ENCODE measurements at regions not wholly inside any gene's neighbourhood (a gene's known extent, or its start where the extent isn't known, plus 50 kb on each side); places are given as distances from the start of the nearest gene placed in this dataset.

- DNase-seq = no peak
- no peaks in the 10 kb centered on the region for H3K27me3 ChIP-seq
- TF ChIP-seq POLR2A (IDR thresholded peaks at IDR 0.05) (no peak), CTCF (IDR thresholded peaks at IDR 0.05) (no peak)
These were observed 64.5 kb upstream of the MYL10 start for GRCh38 chr7:101693498-101694091.

GRCh38 chr7:101698964-101699363, 69.9 kb upstream of the MYL10 start:
- Histone ChIP-seq H3K4me3 (no peak overlapping the region), H3K27ac (no peak overlapping the region), H3K4me1 (peaks cover 0 to 8% (median 0%) of the 10 kb centered on the region in 4 donors), H3K36me3 (no peaks in the 10 kb centered on the region), H3K27me3 (no peaks in the 10 kb centered on the region), H3K9me3 (no peaks in the 10 kb centered on the region)
- no peak for TF ChIP-seq POLR2A (IDR thresholded peaks at IDR 0.05)
- DNase-seq = no peak

More at GRCh38 chr7:101693498-101694091, 64.5 kb upstream of the MYL10 start:
- no peaks in the 10 kb centered on the region for H3K36me3 ChIP-seq
- H3K4me3 ChIP-seq = no peak overlapping the region
- H3K27ac ChIP-seq = no peak overlapping the region
- no peaks in the 10 kb centered on the region for H3K9me3 ChIP-seq
- H3K4me1 ChIP-seq = peaks cover 0 to 24% (median 1%) of the 10 kb centered on the region in 4 donors

GRCh38 chr7:101699399-101699798, 70.3 kb upstream of the MYL10 start:
- Histone ChIP-seq H3K4me3 (no peak overlapping the region), H3K27me3 (no peaks in the 10 kb centered on the region), H3K4me1 (peaks cover 0 to 8% (median 0%) of the 10 kb centered on the region in 4 donors), H3K36me3 (no peaks in the 10 kb centered on the region), H3K27ac (no peak overlapping the region), H3K9me3 (no peaks in the 10 kb centered on the region)
- no peak for DNase-seq
- TF ChIP-seq POLR2A (IDR thresholded peaks at IDR 0.05) (no peak), CTCF (IDR thresholded peaks at IDR 0.05) (no peak)

- no peaks in the 10 kb centered on the region for H3K9me3 ChIP-seq
- no peak for TF ChIP-seq CTCF (IDR thresholded peaks at IDR 0.05)
- no peak for TF ChIP-seq POLR2A (IDR thresholded peaks at IDR 0.05)
- no peak overlapping the region for H3K4me3 ChIP-seq
- DNase-seq = no peak
- peaks cover 0 to 8% (median 0%) of the 10 kb centered on the region in 4 donors for H3K4me1 ChIP-seq
- H3K36me3 ChIP-seq = no peaks in the 10 kb centered on the region
- H3K27me3 ChIP-seq = no peaks in the 10 kb centered on the region
- H3K27ac ChIP-seq = no peak overlapping the region
These were observed 71.1 kb upstream of the MYL10 start for GRCh38 chr7:101699881-101700823.

- Histone ChIP-seq H3K9me3 (no peaks in the 10 kb centered on the region), H3K27me3 (no peaks in the 10 kb centered on the region), H3K36me3 (no peaks in the 10 kb centered on the region), H3K4me1 (peaks cover 0 to 8% (median 0%) of the 10 kb centered on the region in 4 donors), H3K27ac (peak overlapping the region in 3 of 4 donors; percentile 71 to 87 (median 84)), H3K4me3 (peak overlapping the region in 1 of 4 donors; percentile 20)
- DNase-seq = peak in 2 of 3 donors; percentile 72 to 77
- no peak for TF ChIP-seq CTCF (IDR thresholded peaks at IDR 0.05)
- TF ChIP-seq POLR2A (IDR thresholded peaks at IDR 0.05) = no peak
These were observed 72.2 kb upstream of the MYL10 start for GRCh38 chr7:101701153-101701794.
